ENCODE measurements at regions not wholly inside any gene's neighbourhood (a gene's known extent, or its start where the extent isn't known, plus 50 kb on each side); places are given as distances from the start of the nearest gene placed in this dataset.

DNA sequence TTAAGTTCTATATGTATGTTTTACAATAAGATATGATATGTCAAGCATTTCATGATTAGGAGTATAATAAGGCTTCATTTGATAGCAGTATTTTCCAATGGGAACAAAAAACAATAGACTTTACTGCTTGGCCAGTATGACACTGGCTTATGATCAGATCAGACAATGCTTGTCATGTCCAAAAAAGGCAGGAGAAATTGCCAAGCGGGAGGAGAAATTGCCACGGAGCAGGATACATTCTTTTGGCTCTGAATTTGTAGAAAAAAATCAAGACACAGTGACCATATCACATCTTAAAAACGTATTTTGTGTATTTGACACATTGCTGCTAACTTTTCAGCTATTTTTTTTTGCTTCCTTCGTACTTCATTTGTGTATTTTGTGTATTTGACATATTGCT lies 404.1 kb downstream of the CNTNAP4 start:
- TF ChIP-seq, protein P1, sequence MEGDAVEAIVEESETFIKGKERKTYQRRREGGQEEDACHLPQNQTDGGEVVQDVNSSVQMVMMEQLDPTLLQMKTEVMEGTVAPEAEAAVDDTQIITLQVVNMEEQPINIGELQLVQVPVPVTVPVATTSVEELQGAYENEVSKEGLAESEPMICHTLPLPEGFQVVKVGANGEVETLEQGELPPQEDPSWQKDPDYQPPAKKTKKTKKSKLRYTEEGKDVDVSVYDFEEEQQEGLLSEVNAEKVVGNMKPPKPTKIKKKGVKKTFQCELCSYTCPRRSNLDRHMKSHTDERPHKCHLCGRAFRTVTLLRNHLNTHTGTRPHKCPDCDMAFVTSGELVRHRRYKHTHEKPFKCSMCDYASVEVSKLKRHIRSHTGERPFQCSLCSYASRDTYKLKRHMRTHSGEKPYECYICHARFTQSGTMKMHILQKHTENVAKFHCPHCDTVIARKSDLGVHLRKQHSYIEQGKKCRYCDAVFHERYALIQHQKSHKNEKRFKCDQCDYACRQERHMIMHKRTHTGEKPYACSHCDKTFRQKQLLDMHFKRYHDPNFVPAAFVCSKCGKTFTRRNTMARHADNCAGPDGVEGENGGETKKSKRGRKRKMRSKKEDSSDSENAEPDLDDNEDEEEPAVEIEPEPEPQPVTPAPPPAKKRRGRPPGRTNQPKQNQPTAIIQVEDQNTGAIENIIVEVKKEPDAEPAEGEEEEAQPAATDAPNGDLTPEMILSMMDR (IDR thresholded peaks at IDR 0.05): no peak
- TF ChIP-seq POLR2AphosphoS5 (IDR thresholded peaks at IDR 0.05; ENCODE audit: low read depth, low read length): no peak
- TF ChIP-seq, protein P2, sequence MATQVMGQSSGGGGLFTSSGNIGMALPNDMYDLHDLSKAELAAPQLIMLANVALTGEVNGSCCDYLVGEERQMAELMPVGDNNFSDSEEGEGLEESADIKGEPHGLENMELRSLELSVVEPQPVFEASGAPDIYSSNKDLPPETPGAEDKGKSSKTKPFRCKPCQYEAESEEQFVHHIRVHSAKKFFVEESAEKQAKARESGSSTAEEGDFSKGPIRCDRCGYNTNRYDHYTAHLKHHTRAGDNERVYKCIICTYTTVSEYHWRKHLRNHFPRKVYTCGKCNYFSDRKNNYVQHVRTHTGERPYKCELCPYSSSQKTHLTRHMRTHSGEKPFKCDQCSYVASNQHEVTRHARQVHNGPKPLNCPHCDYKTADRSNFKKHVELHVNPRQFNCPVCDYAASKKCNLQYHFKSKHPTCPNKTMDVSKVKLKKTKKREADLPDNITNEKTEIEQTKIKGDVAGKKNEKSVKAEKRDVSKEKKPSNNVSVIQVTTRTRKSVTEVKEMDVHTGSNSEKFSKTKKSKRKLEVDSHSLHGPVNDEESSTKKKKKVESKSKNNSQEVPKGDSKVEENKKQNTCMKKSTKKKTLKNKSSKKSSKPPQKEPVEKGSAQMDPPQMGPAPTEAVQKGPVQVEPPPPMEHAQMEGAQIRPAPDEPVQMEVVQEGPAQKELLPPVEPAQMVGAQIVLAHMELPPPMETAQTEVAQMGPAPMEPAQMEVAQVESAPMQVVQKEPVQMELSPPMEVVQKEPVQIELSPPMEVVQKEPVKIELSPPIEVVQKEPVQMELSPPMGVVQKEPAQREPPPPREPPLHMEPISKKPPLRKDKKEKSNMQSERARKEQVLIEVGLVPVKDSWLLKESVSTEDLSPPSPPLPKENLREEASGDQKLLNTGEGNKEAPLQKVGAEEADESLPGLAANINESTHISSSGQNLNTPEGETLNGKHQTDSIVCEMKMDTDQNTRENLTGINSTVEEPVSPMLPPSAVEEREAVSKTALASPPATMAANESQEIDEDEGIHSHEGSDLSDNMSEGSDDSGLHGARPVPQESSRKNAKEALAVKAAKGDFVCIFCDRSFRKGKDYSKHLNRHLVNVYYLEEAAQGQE (IDR thresholded peaks at IDR 0.05; ENCODE audit: insufficient read depth in 1 of 2, low read depth in 2 of 2, low read length in 1 of 2): no peak
- no peak for TF ChIP-seq SIN3A (IDR thresholded peaks at IDR 0.05; ENCODE audit: borderline replicate concordance, insufficient read depth, low read depth, low read length)
- TF ChIP-seq TCF7L2 (IDR thresholded peaks at IDR 0.05; ENCODE audit: low read depth, low read length): no peak
